ENCODE measurements at regions not wholly inside any gene's neighbourhood (a gene's known extent, or its start where the extent isn't known, plus 50 kb on each side); places are given as distances from the start of the nearest gene placed in this dataset.

DNA sequence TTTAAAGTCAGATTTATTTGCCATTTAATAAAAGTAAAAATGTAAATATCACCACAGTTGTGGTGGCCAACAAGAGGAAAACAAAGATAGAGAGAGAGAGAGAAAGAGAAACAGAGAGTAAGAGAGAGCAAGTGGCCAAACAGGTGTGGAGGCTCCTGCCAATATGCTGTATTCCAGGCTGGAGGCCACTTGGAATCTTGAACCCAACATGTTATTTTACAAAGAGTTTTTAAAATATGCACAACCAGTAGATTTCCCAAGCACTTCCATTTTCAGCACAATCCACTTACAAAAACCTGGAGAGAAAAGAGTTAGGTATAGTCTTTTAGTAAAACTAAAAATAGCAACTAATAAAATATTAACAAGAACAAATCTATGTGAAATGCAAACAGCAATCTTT is 1323.1 kb upstream of the CITED2 start:
- TF ChIP-seq, protein P1, sequence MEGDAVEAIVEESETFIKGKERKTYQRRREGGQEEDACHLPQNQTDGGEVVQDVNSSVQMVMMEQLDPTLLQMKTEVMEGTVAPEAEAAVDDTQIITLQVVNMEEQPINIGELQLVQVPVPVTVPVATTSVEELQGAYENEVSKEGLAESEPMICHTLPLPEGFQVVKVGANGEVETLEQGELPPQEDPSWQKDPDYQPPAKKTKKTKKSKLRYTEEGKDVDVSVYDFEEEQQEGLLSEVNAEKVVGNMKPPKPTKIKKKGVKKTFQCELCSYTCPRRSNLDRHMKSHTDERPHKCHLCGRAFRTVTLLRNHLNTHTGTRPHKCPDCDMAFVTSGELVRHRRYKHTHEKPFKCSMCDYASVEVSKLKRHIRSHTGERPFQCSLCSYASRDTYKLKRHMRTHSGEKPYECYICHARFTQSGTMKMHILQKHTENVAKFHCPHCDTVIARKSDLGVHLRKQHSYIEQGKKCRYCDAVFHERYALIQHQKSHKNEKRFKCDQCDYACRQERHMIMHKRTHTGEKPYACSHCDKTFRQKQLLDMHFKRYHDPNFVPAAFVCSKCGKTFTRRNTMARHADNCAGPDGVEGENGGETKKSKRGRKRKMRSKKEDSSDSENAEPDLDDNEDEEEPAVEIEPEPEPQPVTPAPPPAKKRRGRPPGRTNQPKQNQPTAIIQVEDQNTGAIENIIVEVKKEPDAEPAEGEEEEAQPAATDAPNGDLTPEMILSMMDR (IDR thresholded peaks at IDR 0.05; ENCODE audit: low read length): no peak
- no peak for TF ChIP-seq EZH2phosphoT487 (IDR thresholded peaks at IDR 0.05; ENCODE audit: low read length)
